GM12878 (cell line): ENCODE measurements at regions not wholly inside any gene's neighbourhood (a gene's known extent, or its start where the extent isn't known, plus 50 kb on each side); places are given as distances from the start of the nearest gene placed in this dataset.

Experiments used
- ATAC-seq: fragments of 200-7000 bp; cut with Tn5 transposase; 3 replicates; pipeline ENCODE4 v1.9.1; 2020; ENCODE audit warnings: mild to moderate bottlenecking, moderate library complexity
- BruUV-seq: library from RNA; stranded (reverse); fragments of 400-500 nt; replicated peaks from 2 replicates; lab custom pipeline; 2021; lab: Mats Ljungman, UMichigan
- CTCF ChIA-PET: fragments of 300-600 bp; sonication (Branson Sonifier 250); formaldehyde crosslinking; extraction: SDS; loops from one replicate; lab custom pipeline; 2021; ENCODE audit warnings: inconsistent platforms; lab: Yijun Ruan, JAX
- POLR2A ChIA-PET: fragments of 350-600 bp; formaldehyde crosslinking; extraction: SDS; loops from one replicate; lab custom pipeline; 2021; ENCODE audit warnings: inconsistent platforms; lab: Charles Lee
- RAD21 ChIA-PET: fragments of 300-600 bp; sonication (Branson Sonifier 250); formaldehyde crosslinking; loops from one replicate; lab custom pipeline; 2023; ENCODE audit warnings: antibody characterized with exemption; ENCODE audit not compliant: unreplicated experiment; lab: Charles Lee
- SMC1A ChIA-PET: fragments of 300-600 bp; sonication (Branson Sonifier 250); formaldehyde crosslinking; loops from one replicate; lab custom pipeline; 2023; ENCODE audit not compliant: unreplicated experiment, uncharacterized antibody; lab: Charles Lee
- DNase-seq: peaks from one replicate; pipeline ENCODE4 v3.0.0-alpha.2; 2011; ENCODE audit warnings: low read depth, low spot score
- FAIRE-seq: peaks from 3 replicates; lab custom pipeline; 2011; peaks lifted over from hg19 to GRCh38; lab: Jason Lieb, UNC
- H2AFZ ChIP-seq: 2 replicates; pipeline ENCODE4 v1.6.0; 2011; ENCODE audit warnings: low read depth, low read length, control low read depth; ENCODE audit not compliant: control insufficient read depth
- H3K27ac ChIP-seq: 2 replicates; pipeline ENCODE4 v1.5.1; 2011; ENCODE audit warnings: control low read depth; ENCODE audit not compliant: control insufficient read depth, insufficient read depth
- H3K27me3 ChIP-seq, 2 experiments: replicated peaks in 1 of 2; 2 replicates each; pipeline versions ENCODE4 v1.6.0 to v1.6.1; 2011; ENCODE audit warnings: low read length in 1 of 2; ENCODE audit not compliant: control insufficient read depth in 2 of 2, insufficient read depth in 2 of 2
- H3K36me3 ChIP-seq, 2 experiments: 2 replicates each; pipeline ENCODE4 v1.5.1; 2011; ENCODE audit warnings: low read length in 1 of 2; ENCODE audit not compliant: control insufficient read depth in 2 of 2, insufficient read depth in 2 of 2
- H3K4me1 ChIP-seq: 2 replicates; pipeline ENCODE4 v1.6.1; 2011; ENCODE audit warnings: mild to moderate bottlenecking, low read length, moderate library complexity, mixed read lengths; ENCODE audit not compliant: control insufficient read depth, insufficient read depth
- H3K4me2 ChIP-seq: 2 replicates; pipeline ENCODE4 v1.6.0; 2011; ENCODE audit warnings: control low read depth; ENCODE audit not compliant: control insufficient read depth, insufficient read depth
- H3K4me3 ChIP-seq: fragments of 200-600 bp; sonication (generic); 2 replicates; pipeline ENCODE4 v1.5.1; 2016
- H3K79me2 ChIP-seq: 2 replicates; pipeline ENCODE4 v1.6.0; 2011; ENCODE audit warnings: low read length; ENCODE audit not compliant: control insufficient read depth, insufficient read depth
- H3K9ac ChIP-seq: 2 replicates; pipeline ENCODE4 v1.8.0; 2011; ENCODE audit warnings: low read length, control low read depth, mixed read lengths; ENCODE audit not compliant: control insufficient read depth, insufficient read depth
- H3K9me3 ChIP-seq: replicated peaks from 3 replicates; pipeline ENCODE4 v1.5.1; 2011; ENCODE audit warnings: mild to moderate bottlenecking, low read length; ENCODE audit not compliant: control insufficient read depth, insufficient read depth
- H4K20me1 ChIP-seq: 2 replicates; pipeline ENCODE4 v1.6.0; 2011; ENCODE audit not compliant: control insufficient read depth, insufficient read depth
- BHLHE40 ChIP-seq, 2 experiments: fragments of 450-650 bp in 1 of 2; IDR thresholded peaks; 2 replicates each; pipeline ENCODE4 v1.6.1; 2011 to 2017; ENCODE audit warnings: low read depth in 2 of 2, borderline replicate concordance in 1 of 2, improper control_type of control experiment in 1 of 2, low read length in 1 of 2, mild to moderate bottlenecking in 1 of 2
- ETV6 ChIP-seq, 2 experiments: fragments of 450-650 bp in 1 of 2; IDR thresholded peaks in 1 of 2; conservative IDR thresholded peaks in 1 of 2; 2 replicates each; pipeline ENCODE4 v1.6.1; 2014; ENCODE audit warnings: antibody characterized with exemption in 1 of 2, borderline replicate concordance in 1 of 2, low read depth in 1 of 2, mild to moderate bottlenecking in 1 of 2, moderate library complexity in 1 of 2
- PKNOX1 ChIP-seq: fragments of 450-650 bp; IDR thresholded peaks from 2 replicates; pipeline ENCODE4 v1.6.1; 2016; ENCODE audit warnings: mild to moderate bottlenecking
- POLR2A ChIP-seq: IDR thresholded peaks from 2 replicates; pipeline ENCODE4 v1.6.1; 2011; ENCODE audit warnings: low read depth, mild to moderate bottlenecking, low read length
- RB1 ChIP-seq: fragments of 450-650 bp; formaldehyde crosslinking; IDR thresholded peaks from 2 replicates; pipeline ENCODE4 v1.6.1; 2017; ENCODE audit warnings: mild to moderate bottlenecking, borderline replicate concordance
- WGBS: methylation state at CpG from one replicate; pipeline ENCODE4 v1.1.6; 2016; ENCODE audit warnings: low lambda C conversion rate; ENCODE audit not compliant: insufficient replicate concordance, insufficient coverage; ENCODE audit errors: missing lambda C conversion rate; 5-methylcytosine and 5-hydroxymethylcytosine counted together
- in situ Hi-C: fragments of 300-500 bp; cut with MboI; formaldehyde crosslinking; loops from 9 replicates; pipeline ENCODE4 v1.14.3; 2018; ENCODE audit warnings: mixed read lengths
- intact Hi-C: fragments of 100-400 bp; cut with micrococcal nuclease; formaldehyde crosslinking; loops from one replicate; pipeline ENCODE4 v1.14.2; 2022; ENCODE audit not compliant: unreplicated experiment
- TF ChIP-seq, protein P1 (sequence below): fragments of 150-350 bp; IDR thresholded peaks from 2 replicates; pipeline ENCODE4 v1.6.1; 2014; ENCODE audit warnings: mild to moderate bottlenecking, low read depth, low read length

DNA sequence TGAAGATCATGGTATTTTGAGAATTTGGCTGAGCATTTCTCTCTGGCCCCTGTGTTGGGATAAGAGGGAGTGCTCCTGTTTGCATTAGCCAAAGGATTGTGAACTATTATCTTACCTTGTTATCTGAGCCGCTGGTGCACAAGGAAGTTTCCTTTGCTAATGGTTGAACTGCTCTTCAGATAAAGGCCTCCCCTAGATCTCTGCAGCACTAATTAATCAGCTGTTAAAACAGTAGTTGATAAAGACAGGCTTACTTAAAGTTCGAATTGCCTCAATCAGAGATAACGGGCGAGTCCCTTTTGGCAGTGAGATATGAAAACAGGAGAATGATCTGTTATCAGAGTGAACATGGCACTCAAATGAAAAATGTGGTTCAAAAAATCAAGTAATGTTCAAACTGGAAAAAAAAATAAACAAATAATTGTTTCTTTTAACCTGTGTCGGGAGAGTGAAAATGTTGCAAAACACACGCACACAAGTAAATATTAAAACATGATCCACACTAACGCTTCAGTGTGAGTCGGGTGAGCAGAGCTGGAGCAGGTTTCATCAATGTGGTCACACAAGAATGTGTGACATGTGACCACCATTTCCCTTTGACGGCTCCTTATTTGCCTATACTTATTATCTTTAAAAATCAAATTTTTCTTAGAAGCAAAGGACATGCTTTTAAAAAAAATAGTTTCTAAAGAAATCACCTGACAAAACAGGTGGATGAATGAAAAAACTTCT lies 469.1 kb downstream of the SOX2 start:
- no peaks in the 10 kb centered on the region for H3K79me2 ChIP-seq
- H3K9me3 ChIP-seq = no peaks in the 10 kb centered on the region
- BruUV-seq = no TSS peak
- TF ChIP-seq RB1 (no peak), POLR2A (no peak)
- in situ Hi-C loops = no loop called here
- SMC1A ChIA-PET = interaction anchor here (0.9 to 1.0 kb wide), 2 partner anchors 16 to 32 kb away, joined by 3 read pairs; no protein-coding TSS in a partner anchor
- H3K36me3 ChIP-seq = no peaks in the 10 kb centered on the region
- H3K4me1 ChIP-seq = no peaks in the 10 kb centered on the region
- POLR2A ChIA-PET = no interaction called here
- CTCF ChIA-PET = no interaction called here
- intact Hi-C loops = no loop called here
- WGBS = 59% methylated on average over 9 of the region's 9 CpGs
- no peaks in the 10 kb centered on the region; a peak in 3 of 4 replicates for H3K27me3 ChIP-seq
- ATAC-seq (no peak), DNase-seq (no peak), FAIRE-seq (no peak)
- H3K4me3 ChIP-seq = no peak overlapping the region
- RAD21 ChIA-PET = no interaction called here
- no peak overlapping the region for H2AFZ ChIP-seq
- no peak overlapping the region for H3K9ac ChIP-seq
- no peak overlapping the region for H3K27ac ChIP-seq
- H4K20me1 ChIP-seq = no peaks in the 10 kb centered on the region
- H3K4me2 ChIP-seq = no peak overlapping the region

DNA sequence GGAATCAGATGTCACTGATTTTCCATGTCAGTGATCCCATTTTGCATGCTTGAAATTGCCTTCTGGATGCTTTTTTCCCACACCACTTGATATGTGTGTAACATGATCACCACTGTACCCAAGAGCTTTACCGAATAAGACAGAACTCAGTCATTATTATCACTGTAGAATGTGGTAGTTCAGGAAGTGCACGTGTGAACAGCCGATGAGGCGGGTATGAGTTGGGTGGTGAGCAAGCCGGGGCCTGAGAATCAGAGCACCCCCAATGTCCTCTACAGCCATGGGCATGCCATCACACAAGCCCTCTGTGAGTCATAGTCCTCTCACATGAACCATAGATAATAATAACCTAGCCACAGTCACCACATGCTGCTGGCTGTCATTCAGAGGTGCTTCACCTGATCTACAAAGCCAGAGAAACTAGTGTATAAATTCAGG lies 470.8 kb downstream of the SOX2 start:
- CTCF ChIA-PET = no interaction called here

More for the DNA sequence above, 470.8 kb downstream of the SOX2 start:
- Histone ChIP-seq H3K9ac (no peak overlapping the region), H3K9me3 (no peaks in the 10 kb centered on the region), H3K4me3 (no peak overlapping the region), H4K20me1 (no peaks in the 10 kb centered on the region), H3K27ac (no peak overlapping the region), H2AFZ (no peak overlapping the region), H3K4me2 (no peak overlapping the region), H3K4me1 (no peaks in the 10 kb centered on the region), H3K79me2 (no peaks in the 10 kb centered on the region), H3K36me3 (no peaks in the 10 kb centered on the region), H3K27me3 (no peaks in the 10 kb centered on the region; a peak in 1 of 4 replicates)
- SMC1A ChIA-PET = interaction anchor here (0.6 to 1.4 kb wide), 2 partner anchors 11 to 562 kb away, joined by 3 to 5 read pairs; no protein-coding TSS in a partner anchor
- POLR2A ChIA-PET = no interaction called here
- FAIRE-seq = no peak
- RAD21 ChIA-PET = no interaction called here
- BruUV-seq = no TSS peak
- ATAC-seq = peak; percentile 58
- no peak for TF ChIP-seq ETV6 (conservative IDR thresholded peaks at IDR 0.05 in 1 of 2, IDR thresholded peaks at IDR 0.05 in 1 of 2; ENCODE audit: borderline replicate concordance in 1 of 2, low read depth in 1 of 2)
- TF ChIP-seq, protein P1, sequence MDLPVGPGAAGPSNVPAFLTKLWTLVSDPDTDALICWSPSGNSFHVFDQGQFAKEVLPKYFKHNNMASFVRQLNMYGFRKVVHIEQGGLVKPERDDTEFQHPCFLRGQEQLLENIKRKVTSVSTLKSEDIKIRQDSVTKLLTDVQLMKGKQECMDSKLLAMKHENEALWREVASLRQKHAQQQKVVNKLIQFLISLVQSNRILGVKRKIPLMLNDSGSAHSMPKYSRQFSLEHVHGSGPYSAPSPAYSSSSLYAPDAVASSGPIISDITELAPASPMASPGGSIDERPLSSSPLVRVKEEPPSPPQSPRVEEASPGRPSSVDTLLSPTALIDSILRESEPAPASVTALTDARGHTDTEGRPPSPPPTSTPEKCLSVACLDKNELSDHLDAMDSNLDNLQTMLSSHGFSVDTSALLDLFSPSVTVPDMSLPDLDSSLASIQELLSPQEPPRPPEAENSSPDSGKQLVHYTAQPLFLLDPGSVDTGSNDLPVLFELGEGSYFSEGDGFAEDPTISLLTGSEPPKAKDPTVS = no peak
- TF ChIP-seq PKNOX1 = peak; percentile 55
- peak in 1 of 2 experiments; percentile 33; a peak in 1 of 4 replicates for TF ChIP-seq BHLHE40 (IDR thresholded peaks at IDR 0.05; ENCODE audit: borderline replicate concordance in 1 of 2, low read depth in 2 of 2, low read length in 1 of 2)
- 2% methylated on average over 5 of the region's 5 CpGs for WGBS
- intact Hi-C loops (no loop called here), in situ Hi-C loops (no loop called here)
- peak; percentile 11 for DNase-seq
